GM19372 (cell line): ENCODE measurements at regions not wholly inside any gene's neighbourhood (a gene's known extent, or its start where the extent isn't known, plus 50 kb on each side); places are given as distances from the start of the nearest gene placed in this dataset.

Experiments used
- ATAC-seq: cut with Tn5 transposase; IDR thresholded peaks from one replicate; pipeline ENCODE4 v1.9.1; 2021; ENCODE audit warnings: mild to moderate bottlenecking, low read depth, moderate library complexity; ENCODE audit not compliant: unreplicated experiment

GRCh38 chr3:117417411-117417810, 707.8 kb downstream of the TUSC7 start:
- ATAC-seq, result no peak

DNA sequence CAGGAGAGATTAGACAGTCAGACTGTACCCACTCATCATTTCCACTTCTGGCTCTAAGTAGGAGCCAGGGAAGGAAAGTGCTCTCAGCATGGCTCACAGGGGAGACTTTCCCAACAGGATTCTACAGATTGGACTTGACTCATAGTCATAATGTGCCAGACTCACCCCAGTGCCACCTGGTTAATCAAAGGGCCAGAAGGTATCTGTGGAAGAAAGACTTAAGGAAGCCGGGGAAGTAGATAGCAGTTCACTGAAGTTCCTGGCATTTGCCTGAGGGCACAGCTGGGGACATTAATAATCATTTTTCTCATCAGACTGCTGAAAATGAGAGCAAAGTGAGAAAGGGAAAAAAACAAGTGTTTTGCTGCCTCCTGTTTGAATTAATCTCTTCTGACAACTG, 717.5 kb downstream of the TUSC7 start:
- no peak for ATAC-seq

GRCh38 chr3:117433427-117433826, 723.8 kb downstream of the TUSC7 start:
- ATAC-seq, result no peak

DNA sequence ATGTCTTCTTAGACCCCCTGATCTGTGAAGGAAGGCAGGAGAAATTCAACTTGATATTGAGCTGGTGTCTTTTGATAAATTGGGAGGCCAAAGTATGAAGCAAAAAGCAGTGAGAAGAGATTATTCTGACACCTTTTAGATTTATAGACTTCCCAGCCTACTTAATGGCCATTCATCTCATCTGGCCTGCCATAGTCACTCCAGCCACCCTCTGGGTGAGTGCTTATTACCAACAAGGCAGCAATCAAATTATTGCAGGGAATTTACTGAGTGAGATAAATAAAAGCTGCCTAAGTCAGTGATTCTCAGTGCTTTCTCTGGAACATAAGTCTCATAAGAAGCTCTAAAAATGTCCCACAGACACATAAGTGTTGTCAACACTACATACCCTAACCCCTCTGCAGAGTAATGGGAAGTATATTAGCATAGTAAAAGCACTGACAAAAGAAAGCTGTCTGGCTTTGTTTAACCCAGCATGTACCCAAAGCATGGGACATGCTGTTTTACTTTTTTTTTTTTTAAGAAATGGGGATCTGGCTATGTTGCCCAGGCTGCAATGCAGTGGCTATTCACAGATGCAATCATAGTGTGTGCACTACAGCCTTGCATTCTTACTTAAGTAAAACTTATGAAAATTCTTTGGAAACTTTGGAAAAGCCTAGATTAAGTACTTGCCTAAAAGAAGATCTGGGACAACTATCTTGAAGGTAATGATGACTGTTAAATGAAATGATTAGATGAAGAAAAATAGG, 725.3 kb downstream of the TUSC7 start:
- ATAC-seq, result no peak

- no peak for ATAC-seq
These were observed 725.9 kb downstream of the TUSC7 start for GRCh38 chr3:117435506-117435905.

- no peak for ATAC-seq
These were observed 730.2 kb downstream of the TUSC7 start for GRCh38 chr3:117439812-117440211.

GRCh38 chr3:117441851-117442250, 732.3 kb downstream of the TUSC7 start:
- no peak for ATAC-seq

GRCh38 chr3:117442566-117442965, 733.0 kb downstream of the TUSC7 start:
- ATAC-seq, result no peak

GRCh38 chr3:117443014-117443413, 733.4 kb downstream of the TUSC7 start:
- ATAC-seq, result no peak

- no peak for ATAC-seq
These were observed 734.6 kb downstream of the TUSC7 start for GRCh38 chr3:117444175-117444574.

GRCh38 chr3:117447419-117447818, 737.8 kb downstream of the TUSC7 start:
- no peak for ATAC-seq

DNA sequence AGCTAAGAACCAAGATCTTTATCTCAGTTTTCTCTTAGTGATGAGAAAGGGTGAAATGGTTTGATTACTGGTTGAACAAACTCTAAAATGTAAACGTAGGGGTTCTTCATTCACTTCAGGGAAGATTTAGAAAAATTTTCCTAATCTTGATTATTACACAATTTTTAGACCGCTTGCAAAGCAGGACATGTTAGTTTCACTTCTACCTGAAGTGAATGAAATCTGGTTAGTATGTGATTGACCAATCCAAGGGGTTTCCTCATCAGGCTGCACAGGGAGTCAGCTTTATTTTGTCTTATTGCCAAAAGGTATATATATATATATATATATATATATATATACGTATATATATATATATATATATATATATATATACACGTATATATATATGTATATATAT, 740.4 kb downstream of the TUSC7 start:
- ATAC-seq, result no peak

DNA sequence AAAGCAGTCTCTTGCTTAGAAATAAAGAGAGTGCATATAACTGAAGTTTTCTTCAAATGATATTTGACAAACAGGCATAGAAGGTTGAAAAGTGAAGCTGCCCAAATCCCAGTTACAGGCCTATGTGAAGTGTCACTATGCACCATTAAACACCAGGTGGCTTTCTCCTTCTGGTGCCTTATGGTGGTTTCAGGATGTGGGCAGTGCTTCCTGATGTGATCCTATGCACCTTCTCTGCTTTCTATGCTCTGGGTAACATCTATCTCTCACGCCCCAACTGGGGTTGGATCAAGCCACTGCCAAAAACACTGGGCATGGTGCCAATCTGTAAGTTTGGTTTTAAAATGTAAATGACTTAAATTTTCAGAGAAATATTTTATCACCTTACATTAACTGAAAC, 744.7 kb downstream of the TUSC7 start:
- ATAC-seq, result no peak

GRCh38 chr3:117454908-117455307, 745.3 kb downstream of the TUSC7 start:
- no peak for ATAC-seq

GRCh38 chr3:117455782-117456181, 746.2 kb downstream of the TUSC7 start:
- no peak for ATAC-seq

DNA sequence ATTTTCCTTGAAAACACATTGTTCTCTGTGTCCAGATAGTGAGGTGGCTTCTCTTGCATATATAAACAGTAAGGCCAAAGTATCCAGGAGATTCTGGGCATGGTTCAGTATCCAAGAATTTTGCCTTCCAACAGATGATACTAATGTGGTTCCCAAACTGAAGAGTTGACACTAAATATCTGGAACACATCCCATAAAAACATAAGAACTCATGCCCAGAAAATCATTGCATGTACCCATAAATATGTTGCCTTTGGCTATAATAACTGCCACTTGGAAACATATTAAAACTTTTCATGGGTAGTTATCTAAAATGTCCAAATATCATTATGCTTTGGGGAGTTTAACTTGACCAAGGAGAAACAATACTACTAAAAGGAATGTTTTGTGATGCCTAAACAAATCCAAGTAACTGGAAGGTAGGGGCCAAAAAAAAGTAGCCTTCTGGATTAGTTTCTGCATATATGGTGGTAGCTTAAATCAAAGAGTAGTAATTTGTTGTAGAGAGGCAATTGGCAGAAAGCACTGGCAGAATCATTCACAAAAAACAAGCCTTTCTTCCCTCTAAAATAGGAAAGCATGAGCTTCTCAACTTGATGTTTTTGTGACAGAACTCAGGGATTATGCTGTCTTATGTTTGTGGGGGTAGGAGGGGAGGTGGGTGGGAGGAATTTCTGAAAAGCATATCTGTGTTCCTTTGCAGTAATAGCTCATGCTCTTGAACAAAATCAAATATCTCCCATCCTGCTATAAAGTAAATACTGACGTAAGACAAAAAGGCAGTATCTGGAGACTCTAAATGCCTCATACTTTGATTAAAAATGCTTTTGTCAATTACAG, 753.9 kb downstream of the TUSC7 start:
- ATAC-seq, result no peak

- ATAC-seq, result no peak
These were observed 762.3 kb downstream of the TUSC7 start for GRCh38 chr3:117471831-117472230.

DNA sequence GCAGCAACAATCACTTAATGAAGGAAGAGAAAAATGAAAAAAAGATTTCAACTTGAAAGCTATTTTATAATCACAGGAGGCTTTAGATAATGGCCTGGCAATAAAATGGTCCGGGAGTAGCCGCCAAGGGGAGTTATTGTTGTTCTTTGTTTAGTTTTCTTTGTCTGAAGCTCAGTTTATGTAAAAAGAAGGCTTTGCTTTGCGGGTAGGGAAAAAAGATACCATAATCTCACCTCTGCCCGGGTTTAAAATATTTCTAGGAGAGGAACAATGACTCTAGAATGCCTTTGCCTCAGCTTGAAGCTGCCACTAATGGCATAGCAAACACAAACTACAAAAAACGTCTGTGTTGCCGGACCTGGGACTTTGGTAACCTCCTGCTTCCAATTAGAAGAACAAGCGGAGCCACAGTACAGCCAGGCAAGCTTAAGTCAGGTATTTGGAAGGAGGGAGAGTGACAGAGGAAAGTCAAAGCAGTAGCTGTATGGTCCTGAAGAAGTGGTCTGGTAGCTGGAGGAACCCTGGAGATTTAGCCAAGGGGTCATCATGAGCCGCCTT, 764.5 kb downstream of the TUSC7 start:
- no peak for ATAC-seq

DNA sequence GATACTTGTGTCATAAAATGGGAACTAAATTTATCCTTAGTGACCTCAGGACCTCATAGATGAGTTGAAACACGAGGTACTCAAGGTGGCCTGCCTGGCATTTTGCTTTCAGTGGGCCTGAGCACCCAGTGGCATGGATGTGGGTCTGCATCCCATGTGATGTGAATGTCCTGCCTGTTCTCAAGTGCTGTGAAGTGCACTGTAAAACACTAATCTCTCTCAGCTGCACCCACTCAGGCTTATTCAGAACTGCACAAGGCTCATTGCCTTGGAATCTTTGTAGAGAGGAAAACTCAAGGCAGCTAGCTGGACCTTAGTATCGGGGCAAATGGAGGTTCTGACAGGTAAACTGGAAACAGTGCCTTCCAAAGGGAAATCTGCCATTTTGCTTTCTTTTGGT, 767.0 kb downstream of the TUSC7 start:
- no peak for ATAC-seq

GRCh38 chr3:117477214-117477755, 767.7 kb downstream of the TUSC7 start:
- no peak for ATAC-seq

- ATAC-seq, result no peak
These were observed 769.5 kb downstream of the TUSC7 start for GRCh38 chr3:117479095-117479494.
